MCF 10A (cell line): ENCODE measurements at regions not wholly inside any gene's neighbourhood (a gene's known extent, or its start where the extent isn't known, plus 50 kb on each side); places are given as distances from the start of the nearest gene placed in this dataset.
"Not testable (repeated sequence)": the region's sequence is repeated elsewhere in the genome, so short reads cannot be mapped to it uniquely, and the experiment has no call there.

Experiments used
- BruUV-seq: library from RNA; stranded (reverse); fragments of 400-500 nt; replicated peaks from 2 replicates; lab custom pipeline; 2021; lab: Mats Ljungman, UMichigan
- CTCF ChIA-PET: fragments of 300-600 bp; sonication (Branson Sonifier 250); formaldehyde crosslinking; extraction: SDS; loops from one replicate; lab custom pipeline; 2021; ENCODE audit warnings: antibody characterized with exemption, inconsistent platforms; lab: Yijun Ruan, JAX
- POLR2A ChIA-PET: fragments of 300-600, 350-650 bp; sonication (Branson Sonifier 250); formaldehyde crosslinking; extraction: SDS; loops from one replicate; lab custom pipeline; 2020; ENCODE audit warnings: antibody characterized with exemption, inconsistent platforms; lab: Yijun Ruan, JAX
- DNase-seq: peaks from one replicate; pipeline ENCODE4 v3.0.0-alpha.2; 2018; ENCODE audit not compliant: unreplicated experiment
- H3K27ac Mint-ChIP-seq: one replicate; pipeline ENCODE4 v1.8.0; 2022; ENCODE audit warnings: mild to moderate bottlenecking, low read depth, mixed read lengths; ENCODE audit not compliant: unreplicated experiment
- H3K27me3 Mint-ChIP-seq: one replicate; pipeline ENCODE4 v1.8.0; 2022; ENCODE audit warnings: mixed read lengths; ENCODE audit not compliant: insufficient read depth, unreplicated experiment
- H3K36me3 Mint-ChIP-seq: one replicate; pipeline ENCODE4 v1.8.0; 2022; ENCODE audit warnings: mild to moderate bottlenecking, moderate library complexity, mixed read lengths; ENCODE audit not compliant: insufficient read depth, unreplicated experiment
- H3K4me1 Mint-ChIP-seq: one replicate; pipeline ENCODE4 v1.8.0; 2022; ENCODE audit warnings: mixed read lengths; ENCODE audit not compliant: insufficient read depth, unreplicated experiment
- H3K4me3 Mint-ChIP-seq: one replicate; pipeline ENCODE4 v1.8.0; 2022; ENCODE audit warnings: mild to moderate bottlenecking, moderate library complexity, mixed read lengths; ENCODE audit not compliant: unreplicated experiment
- H3K9me3 Mint-ChIP-seq: one replicate; pipeline ENCODE4 v1.8.0; 2022; ENCODE audit warnings: mixed read lengths; ENCODE audit not compliant: unreplicated experiment
- intact Hi-C: fragments of 100-400 bp; cut with micrococcal nuclease; formaldehyde crosslinking; loops from 2 replicates; pipeline ENCODE4 v1.14.1; 2022
- TF ChIP-seq, protein P1 (sequence below): fragments of 200-600 bp; IDR thresholded peaks from one replicate; pipeline ENCODE4 v1.8.0; 2022; ENCODE audit warnings: antibody characterized with exemption, mild to moderate bottlenecking; ENCODE audit not compliant: unreplicated experiment

GRCh38 chr9:625613-626012 is 215.9 kb upstream of the DMRT1 start:
- no TSS peak for BruUV-seq
- H3K4me3 Mint-ChIP-seq, result no peak overlapping the region
- DNase-seq, result no peak
- ChIA-PET POLR2A (interaction anchor here (0.6 to 1.2 kb wide), 3 partner anchors 17 to 133 kb away, joined by 3 to 5 read pairs (median 3); no protein-coding TSS in a partner anchor), CTCF (interaction anchor here (0.7 to 1.2 kb wide), 2 partner anchors 12 to 186 kb away, joined by 3 to 4 read pairs; no protein-coding TSS in a partner anchor)
- H3K9me3 Mint-ChIP-seq, result no peaks in the 10 kb centered on the region
- no peaks in the 10 kb centered on the region for H3K27me3 Mint-ChIP-seq
- H3K4me1 Mint-ChIP-seq, result peaks cover 11% of the 10 kb centered on the region
- H3K27ac Mint-ChIP-seq, result peak overlapping the region; percentile 9
- H3K36me3 Mint-ChIP-seq, result peaks cover 39% of the 10 kb centered on the region
- intact Hi-C loops, result no loop called here
- TF ChIP-seq, protein P1, sequence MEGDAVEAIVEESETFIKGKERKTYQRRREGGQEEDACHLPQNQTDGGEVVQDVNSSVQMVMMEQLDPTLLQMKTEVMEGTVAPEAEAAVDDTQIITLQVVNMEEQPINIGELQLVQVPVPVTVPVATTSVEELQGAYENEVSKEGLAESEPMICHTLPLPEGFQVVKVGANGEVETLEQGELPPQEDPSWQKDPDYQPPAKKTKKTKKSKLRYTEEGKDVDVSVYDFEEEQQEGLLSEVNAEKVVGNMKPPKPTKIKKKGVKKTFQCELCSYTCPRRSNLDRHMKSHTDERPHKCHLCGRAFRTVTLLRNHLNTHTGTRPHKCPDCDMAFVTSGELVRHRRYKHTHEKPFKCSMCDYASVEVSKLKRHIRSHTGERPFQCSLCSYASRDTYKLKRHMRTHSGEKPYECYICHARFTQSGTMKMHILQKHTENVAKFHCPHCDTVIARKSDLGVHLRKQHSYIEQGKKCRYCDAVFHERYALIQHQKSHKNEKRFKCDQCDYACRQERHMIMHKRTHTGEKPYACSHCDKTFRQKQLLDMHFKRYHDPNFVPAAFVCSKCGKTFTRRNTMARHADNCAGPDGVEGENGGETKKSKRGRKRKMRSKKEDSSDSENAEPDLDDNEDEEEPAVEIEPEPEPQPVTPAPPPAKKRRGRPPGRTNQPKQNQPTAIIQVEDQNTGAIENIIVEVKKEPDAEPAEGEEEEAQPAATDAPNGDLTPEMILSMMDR, result no peak

DNA sequence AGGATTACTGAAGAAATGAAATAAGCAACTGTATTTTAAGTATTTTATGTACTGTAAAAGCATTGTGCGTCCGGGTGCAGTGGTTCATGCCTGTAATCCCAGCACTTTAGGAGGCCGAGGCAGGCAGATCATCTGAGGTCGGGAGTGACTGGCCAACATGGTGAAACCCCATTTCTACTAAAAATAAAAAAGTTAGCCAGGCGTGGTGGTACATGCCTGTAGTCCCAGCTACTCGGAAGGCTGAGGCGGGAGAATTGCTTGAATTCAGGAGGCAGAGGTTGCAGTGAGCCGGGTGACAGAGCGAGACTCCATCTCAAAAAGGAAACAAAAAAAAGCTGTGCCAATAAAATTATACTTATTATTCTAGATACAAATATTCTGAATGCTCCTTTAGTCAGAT is 215.4 kb upstream of the DMRT1 start:
- POLR2A ChIA-PET, result interaction anchor here (0.6 to 0.8 kb wide), 2 partner anchors 18 to 120 kb away, joined by 3 to 5 read pairs; no protein-coding TSS in a partner anchor

GRCh38 chr9:626596-626995 is 214.9 kb upstream of the DMRT1 start:
- no peaks in the 10 kb centered on the region for H3K9me3 Mint-ChIP-seq
- peaks cover 19% of the 10 kb centered on the region for H3K4me1 Mint-ChIP-seq
- BruUV-seq, result no TSS peak
- intact Hi-C loops, result no loop called here
- no peak for DNase-seq
- ChIA-PET CTCF (interaction anchor here (1.0 kb wide), 1 partner anchor 58 kb away, joined by 4 read pairs; no protein-coding TSS in a partner anchor), POLR2A (interaction anchor here (1.3 kb wide), 1 partner anchor 15 kb away, joined by 3 read pairs; no protein-coding TSS in a partner anchor)
- H3K4me3 Mint-ChIP-seq, result no peak overlapping the region
- no peak overlapping the region for H3K27ac Mint-ChIP-seq
- H3K27me3 Mint-ChIP-seq, result no peaks in the 10 kb centered on the region
- H3K36me3 Mint-ChIP-seq, result peaks cover 33% of the 10 kb centered on the region
- TF ChIP-seq, protein P1, result no peak

More for the DNA sequence above, 215.4 kb upstream of the DMRT1 start:
- Mint-ChIP-seq H3K27ac (peak overlapping the region; percentile 9), H3K4me1 (peaks cover 14% of the 10 kb centered on the region), H3K36me3 (peaks cover 38% of the 10 kb centered on the region)
- H3K4me3 Mint-ChIP-seq, DNase-seq, H3K27me3 Mint-ChIP-seq, H3K9me3 Mint-ChIP-seq, intact Hi-C loops, BruUV-seq: not testable (repeated sequence)
- CTCF ChIA-PET, result interaction anchor here (1.0 to 1.2 kb wide), 2 partner anchors 12 to 59 kb away, joined by 4 read pairs; no protein-coding TSS in a partner anchor

GRCh38 chr9:627336-627970 is 214.0 kb upstream of the DMRT1 start:
- Mint-ChIP-seq H3K4me3 (no peak overlapping the region), H3K4me1 (peaks cover 28% of the 10 kb centered on the region), H3K27me3 (no peaks in the 10 kb centered on the region), H3K9me3 (no peaks in the 10 kb centered on the region), H3K36me3 (peaks cover 25% of the 10 kb centered on the region), H3K27ac (no peak overlapping the region)
- no peak for DNase-seq
- POLR2A ChIA-PET, result interaction anchor here (1.3 kb wide), 1 partner anchor 14 kb away, joined by 3 read pairs; no protein-coding TSS in a partner anchor
- intact Hi-C loops, result no loop called here
- CTCF ChIA-PET, result interaction anchor here (0.8 to 1.0 kb wide), 2 partner anchors 23 to 57 kb away, joined by 3 to 4 read pairs; no protein-coding TSS in a partner anchor
- BruUV-seq, result no TSS peak
- TF ChIP-seq, protein P1, result no peak
